Transverse colon (tissue), 4 donors: ENCODE measurements at regions not wholly inside any gene's neighbourhood (a gene's known extent, or its start where the extent isn't known, plus 50 kb on each side); places are given as distances from the start of the nearest gene placed in this dataset.

Experiments
- CTCF ChIP-seq, 5 experiments: fragments of 200-600 bp in 3 of 5; fragments of 450-650 bp in 2 of 5; sonication (generic) in 3 of 5; IDR thresholded peaks; 1 replicate in 2 of 5; 2 replicates in 3 of 5; pipeline ENCODE4 v1.5.1; 2016 to 2017; ENCODE audit warnings: antibody characterized with exemption in 5 of 5, inconsistent platforms in 3 of 5, mild to moderate bottlenecking in 2 of 5, moderate library complexity in 1 of 5
- POLR2A ChIP-seq: fragments of 450-650 bp; IDR thresholded peaks from one replicate; pipeline ENCODE4 v1.6.1; 2016; ENCODE audit warnings: antibody characterized with exemption, mild to moderate bottlenecking, moderate library complexity
- POLR2AphosphoS5 ChIP-seq, 3 donors: sonication (generic); formaldehyde crosslinking; IDR thresholded peaks; one replicate each; pipeline ENCODE4 v1.6.1; 2016; ENCODE audit warnings: antibody characterized with exemption in 3 of 3

DNA sequence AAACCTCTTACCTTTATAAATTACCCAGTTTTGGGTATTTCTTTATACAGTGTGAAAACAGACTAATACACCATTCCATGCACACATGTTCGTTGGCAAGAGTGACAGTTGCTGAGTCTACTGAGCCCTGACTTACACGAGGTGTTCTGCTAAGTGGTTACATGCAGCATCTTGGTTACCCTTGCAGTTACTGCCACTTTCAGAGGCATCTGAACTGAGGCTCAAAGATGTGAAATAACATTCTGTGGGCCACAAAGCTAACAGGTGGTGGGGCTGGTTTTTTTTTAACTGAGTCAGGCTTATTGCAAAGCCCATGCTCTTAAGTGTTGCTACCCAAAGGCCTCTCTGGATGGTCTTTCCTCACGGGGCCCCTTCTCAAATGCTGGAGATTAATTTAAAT lies 54.4 kb upstream of the GTSF1L start:
- TF ChIP-seq CTCF (IDR thresholded peaks at IDR 0.05) = no peak
- no peak for TF ChIP-seq POLR2A
- TF ChIP-seq POLR2AphosphoS5 (IDR thresholded peaks at IDR 0.05) = no peak
